IPS-18a (cell line): ENCODE measurements at regions not wholly inside any gene's neighbourhood (a gene's known extent, or its start where the extent isn't known, plus 50 kb on each side); places are given as distances from the start of the nearest gene placed in this dataset.
"Not testable (repeated sequence)": the region's sequence is repeated elsewhere in the genome, so short reads cannot be mapped to it uniquely, and the experiment has no call there.

ENCODE experiments used
- H3K27ac ChIP-seq: one replicate; pipeline ENCODE4 v1.5.1; 2013; ENCODE audit warnings: low read length
- H3K27me3 ChIP-seq: one replicate; pipeline ENCODE4 v1.6.1; 2013; ENCODE audit warnings: mild to moderate bottlenecking, low read length; ENCODE audit not compliant: control insufficient read depth, insufficient read depth
- H3K36me3 ChIP-seq: one replicate; pipeline ENCODE4 v1.6.1; 2013; ENCODE audit warnings: low read depth, low read length; ENCODE audit not compliant: control insufficient read depth
- H3K4me1 ChIP-seq: one replicate; pipeline ENCODE4 v1.6.1; 2013; ENCODE audit warnings: low read depth, low read length; ENCODE audit not compliant: control insufficient read depth
- H3K4me3 ChIP-seq: one replicate; pipeline ENCODE4 v1.5.1; 2013; ENCODE audit warnings: low read length
- H3K9ac ChIP-seq: one replicate; pipeline ENCODE4 v1.6.1; 2013; ENCODE audit warnings: mild to moderate bottlenecking, low read length, moderate library complexity
- H3K9me3 ChIP-seq: one replicate; pipeline ENCODE4 v1.6.1; 2013; ENCODE audit warnings: low read depth, low read length; ENCODE audit not compliant: control insufficient read depth

DNA sequence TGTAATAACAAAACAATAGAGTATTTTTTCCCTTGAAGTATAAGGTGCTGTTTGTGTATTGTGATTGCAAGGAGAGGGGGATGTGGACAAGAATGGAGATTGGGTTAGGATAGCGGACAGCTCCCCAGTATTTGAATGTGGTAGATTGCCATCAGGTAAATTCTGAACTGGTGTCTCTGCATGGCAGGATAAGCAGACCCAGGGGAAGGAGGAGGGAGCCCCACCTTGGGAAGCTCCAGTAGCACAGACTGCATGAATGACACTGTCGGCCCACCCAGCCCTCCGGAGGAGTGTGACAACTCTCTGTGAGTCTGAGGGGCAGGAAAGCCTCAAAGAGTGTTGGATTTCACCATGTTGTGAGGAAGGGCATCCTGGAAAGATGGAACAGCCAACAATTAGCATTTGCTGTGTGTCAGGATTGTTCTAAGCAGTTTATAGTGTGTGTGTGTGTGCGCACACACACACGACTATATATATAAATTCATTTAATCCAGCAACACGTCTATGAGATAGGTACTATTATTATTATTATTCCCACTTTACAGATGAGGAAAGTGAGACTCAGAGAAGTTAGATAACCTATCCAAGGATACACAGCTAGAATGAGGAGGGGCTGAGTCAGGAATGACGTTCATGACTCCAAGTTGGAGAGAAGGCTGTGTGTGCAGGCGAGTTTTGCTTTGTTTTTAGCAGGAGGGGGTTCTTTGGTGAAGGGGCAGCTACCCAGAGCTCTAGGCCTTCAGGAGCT lies 63.4 kb upstream of the LCTL start:
- Histone ChIP-seq H3K9me3 (no peaks in the 10 kb centered on the region), H3K4me3 (no peak overlapping the region), H3K36me3 (no peaks in the 10 kb centered on the region), H3K27me3 (no peaks in the 10 kb centered on the region), H3K4me1 (peaks cover 10% of the 10 kb centered on the region), H3K27ac (no peak overlapping the region), H3K9ac (no peak overlapping the region)

DNA sequence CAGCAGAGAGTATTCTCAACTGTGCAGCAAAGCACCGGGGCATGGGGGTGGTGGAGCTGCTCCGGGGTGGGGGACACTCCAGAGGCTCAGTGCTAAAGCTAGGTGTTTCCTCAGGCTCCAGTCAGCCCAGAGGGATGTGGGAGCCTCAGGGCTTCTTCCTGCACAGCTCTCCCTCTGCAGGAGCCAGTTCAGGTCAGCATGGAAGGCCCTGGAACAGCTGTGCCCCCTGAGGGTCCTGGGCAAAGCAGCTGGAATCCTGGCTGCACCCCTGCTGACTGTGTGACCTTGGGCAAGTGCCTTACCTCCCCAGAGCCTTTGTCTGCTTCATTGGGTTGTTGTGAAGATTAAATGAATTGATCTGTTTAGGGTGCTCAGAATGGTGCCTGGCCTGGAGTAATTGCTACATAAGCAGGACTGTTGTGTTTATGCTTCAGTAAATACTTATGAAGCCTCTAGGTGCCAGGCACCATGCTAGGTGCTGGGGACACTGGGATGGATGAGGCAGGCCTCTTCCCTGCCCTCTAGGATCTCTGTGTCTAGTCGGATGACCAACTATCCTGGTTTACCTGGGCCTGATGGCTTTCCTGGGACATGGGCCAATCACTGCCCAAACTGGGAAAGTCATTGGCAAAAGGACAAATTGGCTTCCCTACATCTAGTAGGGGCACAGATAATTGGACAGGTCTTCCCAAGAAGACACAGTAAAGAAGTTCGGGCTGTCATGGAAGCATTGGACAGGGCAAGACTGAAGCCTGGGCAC lies 64.2 kb upstream of the LCTL start:
- H3K9ac ChIP-seq = no peak overlapping the region
- H3K9me3 ChIP-seq = no peaks in the 10 kb centered on the region
- H3K27me3 ChIP-seq = no peaks in the 10 kb centered on the region
- H3K27ac ChIP-seq = no peak overlapping the region
- H3K4me1 ChIP-seq = peaks cover 10% of the 10 kb centered on the region
- H3K36me3 ChIP-seq = no peaks in the 10 kb centered on the region
- no peak overlapping the region for H3K4me3 ChIP-seq

DNA sequence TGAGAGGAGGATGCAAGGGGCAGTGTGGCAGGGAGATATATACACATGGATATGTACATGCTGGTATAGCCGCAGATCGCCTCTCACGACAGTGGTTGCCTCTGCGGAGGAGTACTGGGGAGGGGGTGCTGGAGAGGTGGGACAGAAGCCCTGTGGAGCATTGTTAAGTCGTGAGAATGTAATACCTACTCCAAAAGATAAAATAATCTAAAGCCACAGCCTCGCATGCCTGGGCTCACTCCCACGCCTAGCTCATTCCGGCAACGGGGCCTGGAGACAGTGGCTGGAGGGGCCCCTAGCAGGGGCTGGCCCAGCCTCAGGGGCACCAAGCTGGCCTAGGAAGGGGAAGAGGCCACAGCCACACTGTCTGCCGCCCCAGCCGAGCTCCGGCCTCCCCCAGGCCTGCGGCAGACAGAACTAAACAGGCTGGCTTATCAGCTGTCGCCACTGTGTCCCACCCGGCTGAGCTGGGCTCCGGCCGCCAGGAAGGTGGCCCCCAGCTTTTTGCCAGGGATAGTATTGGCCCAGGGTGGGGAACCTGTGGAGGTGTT lies 65.1 kb upstream of the LCTL start:
- Histone ChIP-seq H3K36me3 (no peaks in the 10 kb centered on the region), H3K9ac (no peak overlapping the region), H3K27me3 (no peaks in the 10 kb centered on the region), H3K9me3 (no peaks in the 10 kb centered on the region), H3K4me1 (peaks cover 4% of the 10 kb centered on the region), H3K27ac (no peak overlapping the region), H3K4me3 (no peak overlapping the region)

DNA sequence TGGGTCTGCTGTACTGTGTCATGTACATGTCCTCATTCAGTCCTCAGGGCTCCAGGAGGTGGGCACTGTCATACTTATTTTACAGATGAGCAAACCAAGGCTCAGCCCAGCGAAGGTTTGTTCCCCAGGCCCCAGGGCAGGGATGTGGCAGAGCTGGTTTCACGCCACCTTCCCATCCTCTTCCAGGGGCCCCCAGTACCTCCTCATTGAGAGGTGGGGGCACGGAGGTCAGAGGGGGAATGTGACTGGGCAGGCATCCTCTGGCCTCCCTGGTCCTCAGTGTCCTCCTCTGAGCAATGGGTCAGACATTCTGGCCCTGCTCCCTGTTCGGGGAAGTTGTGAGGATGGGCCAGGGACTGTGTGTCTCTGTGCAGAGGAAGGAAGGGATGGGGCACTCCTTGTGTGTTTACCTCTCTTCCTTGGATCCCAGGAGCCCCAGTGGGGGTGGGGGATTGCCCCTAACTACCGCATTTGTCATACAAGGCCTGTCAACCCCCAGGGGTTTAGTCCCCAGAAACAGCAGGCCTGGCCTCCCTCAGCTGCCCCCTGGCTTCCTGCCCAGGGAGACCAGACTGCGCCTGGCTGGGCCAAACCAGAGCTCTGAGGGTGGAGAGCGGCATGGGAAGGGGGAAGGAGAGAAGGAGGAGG lies 65.9 kb upstream of the LCTL start:
- Histone ChIP-seq H3K27ac (no peak overlapping the region), H3K27me3 (no peaks in the 10 kb centered on the region), H3K9ac (no peak overlapping the region), H3K4me3 (no peak overlapping the region), H3K4me1 (peaks cover 2% of the 10 kb centered on the region), H3K9me3 (no peaks in the 10 kb centered on the region), H3K36me3 (no peaks in the 10 kb centered on the region)

DNA sequence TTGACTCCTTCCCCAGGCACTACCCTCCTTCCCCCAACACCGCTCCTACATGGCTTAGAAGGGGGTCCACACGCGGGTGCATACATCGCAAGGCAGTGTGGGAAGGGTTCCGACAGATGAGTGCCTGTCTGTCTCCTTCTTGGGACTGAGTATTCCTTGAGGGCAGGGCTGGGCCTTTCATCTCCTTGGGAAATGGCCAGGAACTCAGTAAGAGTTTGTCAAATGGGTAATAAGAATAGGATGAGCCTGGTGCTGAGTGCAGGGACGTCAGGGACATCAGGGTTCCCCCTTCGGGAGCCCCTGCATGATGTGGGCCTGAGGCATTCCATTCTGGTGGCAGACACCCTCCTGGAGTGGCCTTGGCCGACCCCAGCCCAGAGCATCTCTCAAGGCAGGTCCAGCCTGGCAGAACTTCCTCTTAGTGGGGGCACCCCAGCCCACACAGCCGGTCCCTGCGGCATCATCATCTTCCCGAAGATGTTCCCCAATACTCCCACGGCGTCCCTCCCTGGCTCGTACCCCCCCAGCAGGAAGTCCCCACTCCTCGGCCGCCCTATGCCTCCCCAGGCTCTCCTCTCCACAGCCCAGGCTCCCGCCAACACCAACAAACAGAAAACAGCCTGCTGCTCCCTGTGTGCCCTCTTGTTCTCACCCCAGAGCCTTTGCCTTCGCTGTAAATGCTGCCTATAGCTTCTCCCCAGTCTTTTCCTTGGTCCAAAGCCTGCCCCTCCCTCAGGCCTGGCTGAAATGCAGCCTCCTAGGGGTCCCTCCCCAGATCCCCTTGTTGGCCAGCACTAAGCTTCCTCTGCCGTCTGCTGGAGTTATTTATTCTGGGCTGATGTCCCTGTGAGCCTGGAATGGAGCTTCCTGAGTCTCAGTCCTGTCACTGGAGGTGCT lies 67.5 kb upstream of the LCTL start:
- no peaks in the 10 kb centered on the region for H3K9me3 ChIP-seq
- no peak overlapping the region for H3K27ac ChIP-seq
- H3K4me1 ChIP-seq = peaks cover 2% of the 10 kb centered on the region
- no peaks in the 10 kb centered on the region for H3K36me3 ChIP-seq
- H3K4me3 ChIP-seq = no peak overlapping the region
- no peak overlapping the region for H3K9ac ChIP-seq
- H3K27me3 ChIP-seq = no peaks in the 10 kb centered on the region

DNA sequence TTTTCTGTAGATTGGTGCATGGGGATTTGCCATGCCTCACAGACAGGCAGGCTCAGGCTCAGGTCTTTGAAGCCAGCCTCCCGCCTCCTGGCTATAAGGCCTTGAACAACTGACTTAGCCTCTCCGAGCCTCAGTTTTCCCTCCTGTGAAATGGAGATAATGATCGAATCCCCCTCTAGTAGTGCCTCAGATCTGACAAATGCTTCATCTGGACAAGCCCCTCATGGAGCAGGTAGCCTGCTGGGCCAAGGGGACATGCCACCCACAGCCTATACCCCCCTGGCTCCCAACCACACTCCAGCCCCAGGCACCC lies 68.1 kb upstream of the LCTL start:
- Histone ChIP-seq H3K27me3 (no peaks in the 10 kb centered on the region), H3K27ac (no peak overlapping the region), H3K9ac (no peak overlapping the region), H3K36me3 (no peaks in the 10 kb centered on the region), H3K4me3 (no peak overlapping the region), H3K4me1 (peaks cover 2% of the 10 kb centered on the region), H3K9me3 (no peaks in the 10 kb centered on the region)

DNA sequence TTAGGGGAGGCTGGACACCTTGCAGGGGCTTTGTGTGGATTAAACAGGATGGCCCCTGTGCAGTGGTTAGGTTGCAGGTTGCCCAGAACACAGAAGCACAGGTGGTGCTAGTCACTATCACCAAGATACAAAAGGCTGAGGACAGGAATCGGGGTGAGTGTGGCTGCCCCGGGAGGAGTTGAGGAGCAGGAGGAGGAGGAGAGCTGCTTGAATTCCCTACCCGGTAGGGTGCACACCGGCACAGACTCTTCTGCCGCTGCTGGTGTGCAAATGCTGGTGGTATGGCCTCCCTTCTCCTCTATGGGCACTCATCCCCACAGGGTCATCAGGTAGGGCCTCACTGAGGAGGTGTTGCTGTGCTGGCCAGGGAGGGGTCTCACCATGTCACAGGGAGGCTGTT lies 67.5 kb upstream of the SMAD6 start:
- Histone ChIP-seq H3K9ac (no peak overlapping the region), H3K4me3 (no peak overlapping the region), H3K9me3 (no peaks in the 10 kb centered on the region), H3K36me3 (no peaks in the 10 kb centered on the region), H3K27me3 (no peaks in the 10 kb centered on the region), H3K4me1 (peaks cover 2% of the 10 kb centered on the region), H3K27ac (no peak overlapping the region)

DNA sequence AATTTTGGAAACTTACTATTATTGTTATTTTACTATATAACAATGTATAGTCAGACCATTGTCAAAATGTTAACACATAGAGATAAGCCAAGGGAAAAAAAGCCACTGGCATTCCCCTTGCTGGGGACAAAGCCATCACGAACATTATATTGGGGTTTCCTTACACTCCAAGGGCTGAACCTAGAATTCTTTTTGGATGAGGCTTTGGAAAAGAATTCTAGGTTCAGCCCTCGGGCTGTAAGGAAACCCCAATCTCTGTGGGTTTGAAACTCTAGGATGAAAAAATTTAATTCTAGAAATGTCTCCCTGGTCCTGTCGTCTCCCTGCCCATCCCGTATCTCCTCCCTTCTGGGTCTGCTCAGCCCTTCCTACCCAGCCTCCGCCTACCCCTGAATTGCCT lies 67.0 kb upstream of the SMAD6 start:
- Histone ChIP-seq H3K27me3 (no peaks in the 10 kb centered on the region), H3K9ac (no peak overlapping the region), H3K4me3 (no peak overlapping the region), H3K36me3 (no peaks in the 10 kb centered on the region), H3K4me1 (peaks cover 2% of the 10 kb centered on the region), H3K9me3 (no peaks in the 10 kb centered on the region), H3K27ac (no peak overlapping the region)

DNA sequence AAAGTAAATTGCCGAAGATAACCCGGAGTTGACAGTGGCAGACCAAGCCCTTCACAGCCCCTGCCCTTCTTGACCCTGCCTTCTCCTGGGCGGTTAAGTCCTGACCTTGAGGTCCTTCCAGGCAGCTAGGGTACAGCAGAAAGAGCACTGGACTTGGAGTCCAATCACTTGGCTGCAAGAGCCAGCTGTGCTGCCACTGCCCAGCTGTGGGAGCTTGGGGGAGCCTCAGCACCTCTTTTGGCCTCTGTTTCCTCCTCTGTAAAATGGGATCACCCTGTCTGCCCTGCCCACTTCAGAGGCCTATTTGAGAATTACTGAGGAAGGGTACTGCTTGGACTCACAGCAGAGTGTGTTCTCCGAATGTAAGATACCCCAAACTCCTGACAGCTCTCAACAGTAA lies 66.2 kb upstream of the SMAD6 start:
- no peaks in the 10 kb centered on the region for H3K27me3 ChIP-seq
- no peaks in the 10 kb centered on the region for H3K36me3 ChIP-seq
- H3K4me3 ChIP-seq = no peak overlapping the region
- H3K4me1 ChIP-seq = peaks cover 2% of the 10 kb centered on the region
- no peaks in the 10 kb centered on the region for H3K9me3 ChIP-seq
- no peak overlapping the region for H3K9ac ChIP-seq
- H3K27ac ChIP-seq = no peak overlapping the region

DNA sequence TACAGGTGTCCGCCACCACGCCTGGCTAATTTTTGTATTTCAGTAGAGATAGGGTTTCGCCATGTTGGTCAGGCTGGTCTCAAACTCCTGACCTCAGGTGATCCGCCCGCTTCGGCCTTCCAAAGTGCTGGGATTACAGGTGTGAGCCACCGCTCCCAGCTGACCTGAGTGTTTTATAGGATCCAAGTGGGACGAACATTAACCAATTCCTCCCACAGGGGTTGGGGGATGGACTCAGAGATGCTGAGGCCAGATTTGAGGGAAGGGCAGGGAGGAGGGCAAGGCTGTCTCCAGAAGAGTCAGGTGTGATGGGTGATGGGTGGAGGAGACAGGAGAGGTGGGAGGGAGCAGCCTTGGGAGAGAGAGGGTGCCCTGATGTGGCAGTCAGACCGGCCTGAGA lies 65.0 kb upstream of the SMAD6 start:
- H3K4me1 ChIP-seq, H3K9me3 ChIP-seq, H3K9ac ChIP-seq, H3K27ac ChIP-seq, H3K4me3 ChIP-seq, H3K27me3 ChIP-seq, H3K36me3 ChIP-seq: not testable (repeated sequence)

DNA sequence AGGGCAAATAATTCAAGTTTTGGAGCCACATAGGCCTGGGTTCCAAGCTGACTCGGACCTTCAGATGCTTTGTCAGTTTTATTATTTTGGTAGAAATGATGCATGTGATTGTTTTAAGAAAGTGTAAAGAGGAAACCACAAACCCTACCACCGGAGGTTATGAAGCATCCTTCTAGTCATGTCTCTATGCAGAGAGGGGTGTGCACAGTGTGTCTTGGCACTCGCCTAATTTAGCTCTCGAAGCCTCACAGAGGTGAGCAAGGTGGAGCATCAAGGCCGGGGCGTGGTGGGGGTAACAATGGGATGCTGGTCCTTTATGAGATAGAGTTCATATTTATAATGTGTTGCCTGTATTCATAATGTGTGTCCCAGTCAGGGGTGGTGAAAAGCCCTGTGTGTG lies 63.7 kb upstream of the SMAD6 start:
- no peak overlapping the region for H3K27ac ChIP-seq
- no peak overlapping the region for H3K9ac ChIP-seq
- H3K4me3 ChIP-seq = no peak overlapping the region
- no peaks in the 10 kb centered on the region for H3K4me1 ChIP-seq
- no peaks in the 10 kb centered on the region for H3K36me3 ChIP-seq
- no peaks in the 10 kb centered on the region for H3K27me3 ChIP-seq
- no peaks in the 10 kb centered on the region for H3K9me3 ChIP-seq
